ENCODE measurements at regions not wholly inside any gene's neighbourhood (a gene's known extent, or its start where the extent isn't known, plus 50 kb on each side); places are given as distances from the start of the nearest gene placed in this dataset.

GRCh38 chr2:204225671-204226073, 289.1 kb downstream of the ICOS start (continued):
- TF ChIP-seq ATOH8 (CRISPR knock-in tag; IDR thresholded peaks at IDR 0.05; ENCODE audit: low read depth), result no peak
- no peak for TF ChIP-seq BHLHE40 (IDR thresholded peaks at IDR 0.05; ENCODE audit: low read depth, low read length)
- no peak for TF ChIP-seq FOXS1 (CRISPR knock-in tag; IDR thresholded peaks at IDR 0.05)

GRCh38 chr2:204226305-204226880, 289.8 kb downstream of the ICOS start:
- ChIA-PET CTCF (interaction anchor here (1.1 kb wide), 1 partner anchor 12 kb away, joined by 3 read pairs; no protein-coding TSS in a partner anchor), POLR2A (no interaction called here)
- 18% methylated on average over 9 of the region's 9 CpGs for WGBS (ENCODE audit: missing lambda C conversion rate)
- no peaks in the 10 kb centered on the region for H3K4me1 ChIP-seq
- no peak overlapping the region for H3K27ac ChIP-seq
- TF ChIP-seq ZNF302 (CRISPR knock-in tag; IDR thresholded peaks at IDR 0.05) (no peak), FOSB (CRISPR knock-in tag; IDR thresholded peaks at IDR 0.05) (no peak), ZFP36 (IDR thresholded peaks at IDR 0.05; ENCODE audit: borderline replicate concordance, partially characterized antibody) (no peak), GATA3 (IDR thresholded peaks at IDR 0.05; ENCODE audit: borderline replicate concordance) (no peak), ATOH8 (CRISPR knock-in tag; IDR thresholded peaks at IDR 0.05; ENCODE audit: low read depth) (no peak), NR3C1 (IDR thresholded peaks at IDR 0.05) (no peak), ZC3H11A (IDR thresholded peaks at IDR 0.05) (no peak), HMGXB4 (CRISPR knock-in tag; IDR thresholded peaks at IDR 0.05; ENCODE audit: borderline replicate concordance) (no peak)
- ATAC-seq (no peak), FAIRE-seq (no peak), DNase-seq (ENCODE audit: low read depth in 1 of 2, low spot score in 1 of 2) (no peak)
- H3K9me3 ChIP-seq, result no peaks in the 10 kb centered on the region
- H3K4me2 ChIP-seq, result no peak overlapping the region
- H3K4me3 ChIP-seq, result no peak overlapping the region

GRCh38 chr2:204228169-204228886, 291.8 kb downstream of the ICOS start:
- ATAC-seq (no peak), DNase-seq (ENCODE audit: low read depth in 1 of 2, low spot score in 1 of 2) (no peak), FAIRE-seq (no peak)
- TF ChIP-seq CHD2 (IDR thresholded peaks at IDR 0.05; ENCODE audit: low read length, partially characterized antibody) (no peak), HEYL (CRISPR knock-in tag; IDR thresholded peaks at IDR 0.05) (no peak), E2F6 (IDR thresholded peaks at IDR 0.05; ENCODE audit: borderline replicate concordance, low read depth) (no peak), MYC (IDR thresholded peaks at IDR 0.05; ENCODE audit: borderline replicate concordance, low read length) (no peak), NPAS2 (CRISPR knock-in tag; IDR thresholded peaks at IDR 0.05; ENCODE audit: borderline replicate concordance) (no peak), RARB (CRISPR knock-in tag; IDR thresholded peaks at IDR 0.05) (no peak)
- H3K9me3 ChIP-seq, result no peaks in the 10 kb centered on the region
- no peak overlapping the region for H3K27ac ChIP-seq
- no peaks in the 10 kb centered on the region for H3K4me1 ChIP-seq
- H3K4me3 ChIP-seq, result no peak overlapping the region
- H3K4me2 ChIP-seq, result no peak overlapping the region
- ChIA-PET POLR2A (no interaction called here), CTCF (interaction anchor here (0.6 kb wide), 1 partner anchor 83 kb away, joined by 4 read pairs; no protein-coding TSS in a partner anchor)
- WGBS (ENCODE audit: missing lambda C conversion rate), result 34% methylated on average over 8 of the region's 8 CpGs

- H3K9me3 ChIP-seq, result no peaks in the 10 kb centered on the region
- TF ChIP-seq PBX3 (IDR thresholded peaks at IDR 0.05), result no peak
- H3K4me3 ChIP-seq, result no peak overlapping the region
- no peak overlapping the region for H3K27ac ChIP-seq
- ChIA-PET POLR2A (no interaction called here), CTCF (no interaction called here)
- DNase-seq (ENCODE audit: low read depth in 1 of 2, low spot score in 1 of 2), result no peak
- no peak for FAIRE-seq
- ATAC-seq, result no peak
- WGBS (ENCODE audit: missing lambda C conversion rate), result 55% methylated on average over 3 of the region's 3 CpGs
- no peak overlapping the region for H3K4me2 ChIP-seq
- H3K4me1 ChIP-seq, result no peaks in the 10 kb centered on the region
Observed at GRCh38 chr2:204234248-204234647, 297.7 kb downstream of the ICOS start.
